HG03108 (cell line): ENCODE measurements at regions not wholly inside any gene's neighbourhood (a gene's known extent, or its start where the extent isn't known, plus 50 kb on each side); places are given as distances from the start of the nearest gene placed in this dataset.
"Not testable (repeated sequence)": the region's sequence is repeated elsewhere in the genome, so short reads cannot be mapped to it uniquely, and the experiment has no call there.

Experiments used
- ATAC-seq: cut with Tn5 transposase; IDR thresholded peaks from one replicate; pipeline ENCODE4 v1.9.1; 2021; ENCODE audit warnings: moderate library complexity; ENCODE audit not compliant: unreplicated experiment

- no peak for ATAC-seq
Observed at GRCh38 chr3:157589211-157589610, 86.0 kb upstream of the VEPH1 start.

- no peak for ATAC-seq
Observed at GRCh38 chr3:157588386-157589060, 85.3 kb upstream of the VEPH1 start.

- no peak for ATAC-seq
Observed at GRCh38 chr3:157586293-157586692, 83.1 kb upstream of the VEPH1 start.

GRCh38 chr3:157585386-157585785 is 82.2 kb upstream of the VEPH1 start:
- no peak for ATAC-seq

GRCh38 chr3:157582637-157582973 is 79.4 kb upstream of the VEPH1 start:
- no peak for ATAC-seq

- ATAC-seq = not testable (repeated sequence)
Observed at GRCh38 chr3:157581956-157582636, 78.9 kb upstream of the VEPH1 start.

- no peak for ATAC-seq
Observed at GRCh38 chr3:157581371-157581770, 78.2 kb upstream of the VEPH1 start.

GRCh38 chr3:157578181-157578580 is 75.0 kb upstream of the VEPH1 start:
- ATAC-seq = no peak

GRCh38 chr3:157574531-157574930 is 71.3 kb upstream of the VEPH1 start:
- ATAC-seq = no peak

GRCh38 chr3:157573780-157574378 is 70.7 kb upstream of the VEPH1 start:
- ATAC-seq = no peak

- no peak for ATAC-seq
Observed at GRCh38 chr3:157573281-157573680, 70.1 kb upstream of the VEPH1 start.

- peak; percentile 64 for ATAC-seq
Observed at GRCh38 chr3:157572559-157573270, 69.5 kb upstream of the VEPH1 start.

GRCh38 chr3:157566596-157566995 is 63.4 kb upstream of the VEPH1 start:
- no peak for ATAC-seq

- no peak for ATAC-seq
Observed at GRCh38 chr3:157559401-157559800, 56.2 kb upstream of the VEPH1 start.
